Endothelial cell of umbilical vein (primary cell): ENCODE measurements at regions not wholly inside any gene's neighbourhood (a gene's known extent, or its start where the extent isn't known, plus 50 kb on each side); places are given as distances from the start of the nearest gene placed in this dataset.

Experiments
- BruUV-seq: library from RNA; stranded (reverse); fragments of 400-500 nt; replicated peaks from 2 replicates; lab custom pipeline; 2021; lab: Mats Ljungman, UMichigan
- CTCF ChIA-PET: fragments of 300-600, 350-600 bp; sonication (Branson Sonifier 250); formaldehyde crosslinking; loops from one replicate; lab custom pipeline; 2021; ENCODE audit warnings: antibody characterized with exemption, inconsistent platforms; lab: Charles Lee
- POLR2A ChIA-PET: fragments of 300-600, 350-600 bp; sonication (Branson Sonifier 250); formaldehyde crosslinking; loops from one replicate; lab custom pipeline; 2021; ENCODE audit warnings: antibody characterized with exemption, inconsistent platforms; lab: Charles Lee
- DNase-seq: peaks from one replicate; pipeline ENCODE4 v3.0.0-alpha.2; 2011; ENCODE audit warnings: low read depth, low spot score
- FAIRE-seq: peaks from 2 replicates; lab custom pipeline; 2011; peaks lifted over from hg19 to GRCh38; lab: Jason Lieb, UNC
- H2AFZ ChIP-seq: 2 replicates; pipeline ENCODE4 v1.6.0; 2012; ENCODE audit warnings: low read depth, low read length, control low read depth, inconsistent platforms
- H3K27ac ChIP-seq: 2 replicates; pipeline ENCODE4 v1.5.1; 2011; ENCODE audit warnings: low read depth, mild to moderate bottlenecking, control low read depth, low read length, moderate library complexity; ENCODE audit not compliant: insufficient read depth
- H3K27me3 ChIP-seq, 2 experiments: 2 replicates each; pipeline versions ENCODE4 v1.6.0 to v1.6.1; 2011; ENCODE audit warnings: low read length in 2 of 2, mixed read lengths in 1 of 2; ENCODE audit not compliant: control insufficient read depth in 2 of 2, insufficient read depth in 2 of 2
- H3K36me3 ChIP-seq, 2 experiments: 2 replicates in 1 of 2; 3 replicates in 1 of 2; pipeline ENCODE4 v1.5.1; 2011; ENCODE audit warnings: low read length in 2 of 2, mild to moderate bottlenecking in 1 of 2, moderate library complexity in 1 of 2; ENCODE audit not compliant: control insufficient read depth in 2 of 2, insufficient read depth in 2 of 2; ENCODE audit errors: extremely low read depth in 1 of 2
- H3K4me1 ChIP-seq: 3 replicates; pipeline ENCODE4 v1.5.1; 2011; ENCODE audit warnings: mild to moderate bottlenecking, low read length; ENCODE audit not compliant: control insufficient read depth, insufficient read depth; ENCODE audit errors: extremely low read depth
- H3K4me2 ChIP-seq: 2 replicates; pipeline ENCODE4 v1.6.1; 2011; ENCODE audit warnings: low read length, control low read depth, mixed read lengths; ENCODE audit not compliant: insufficient read depth
- H3K4me3 ChIP-seq, 3 experiments: fragments of 200-600 bp in 1 of 3; sonication (generic), shearing (Covaris generic) in 1 of 3; replicated peaks in 1 of 3; 2 replicates each; pipeline ENCODE4 v1.5.1; 2011 to 2016; ENCODE audit warnings: control low read depth in 3 of 3, low read length in 3 of 3, mild to moderate bottlenecking in 2 of 3, inconsistent platforms in 1 of 3, low read depth in 1 of 3, moderate library complexity in 1 of 3; ENCODE audit not compliant: insufficient read depth in 1 of 3
- H3K79me2 ChIP-seq: 2 replicates; pipeline ENCODE4 v1.6.0; 2012; ENCODE audit warnings: low read length, inconsistent platforms; ENCODE audit not compliant: control insufficient read depth, insufficient read depth
- H3K9ac ChIP-seq: replicated peaks from 2 replicates; pipeline ENCODE3; 2011; ENCODE audit warnings: low read length, control low read depth; ENCODE audit not compliant: insufficient read depth; ENCODE audit errors: extremely low read depth
- H3K9me1 ChIP-seq: replicated peaks from 3 replicates; pipeline ENCODE4 v1.6.0; 2011; ENCODE audit warnings: mild to moderate bottlenecking, low read length; ENCODE audit not compliant: control insufficient read depth, insufficient read depth; ENCODE audit errors: extremely low read depth
- H3K9me3 ChIP-seq: replicated peaks from 2 replicates; pipeline ENCODE4 v1.5.1; 2012; ENCODE audit warnings: low read length, inconsistent platforms; ENCODE audit not compliant: control insufficient read depth, insufficient read depth
- H4K20me1 ChIP-seq: replicated peaks from 2 replicates; pipeline ENCODE3; 2011; ENCODE audit warnings: mild to moderate bottlenecking, low read length; ENCODE audit not compliant: control insufficient read depth, insufficient read depth; ENCODE audit errors: extremely low read depth
- EZH2 ChIP-seq: IDR thresholded peaks from 2 replicates; pipeline ENCODE4 v1.6.1; 2012; ENCODE audit warnings: borderline replicate concordance, low read depth, mild to moderate bottlenecking, moderate library complexity, low read length, inconsistent platforms; ENCODE audit not compliant: severe bottlenecking
- FOS ChIP-seq: IDR thresholded peaks from 2 replicates; pipeline ENCODE4 v1.6.1; 2011; ENCODE audit warnings: mild to moderate bottlenecking, low read length, moderate library complexity, borderline replicate concordance; ENCODE audit not compliant: insufficient read depth
- GATA2 ChIP-seq: IDR thresholded peaks from 2 replicates; pipeline ENCODE4 v1.7.0; 2011; ENCODE audit warnings: low read depth, mild to moderate bottlenecking, moderate library complexity, mixed read lengths, low read length; ENCODE audit not compliant: insufficient read length, insufficient read depth
- JUN ChIP-seq: IDR thresholded peaks from 2 replicates; pipeline ENCODE4 v1.6.1; 2011; ENCODE audit warnings: borderline replicate concordance, low read depth; ENCODE audit not compliant: insufficient read length, insufficient read depth
- MYC ChIP-seq: IDR thresholded peaks from one replicate; pipeline ENCODE4 v1.6.1; 2011; ENCODE audit warnings: mild to moderate bottlenecking, low read depth, low read length
- POLR2A ChIP-seq: IDR thresholded peaks from 2 replicates; pipeline ENCODE4 v1.6.1; 2012; ENCODE audit warnings: low read depth, mild to moderate bottlenecking, control low read depth, low read length
- POLR2AphosphoS5 ChIP-seq: IDR thresholded peaks from 2 replicates; pipeline ENCODE4 v1.6.1; 2012; ENCODE audit warnings: low read depth, mild to moderate bottlenecking, control low read depth, low read length, moderate library complexity; ENCODE audit not compliant: insufficient read depth
- dilution Hi-C: fragments of 300-500 bp; cut with MboI; formaldehyde crosslinking; loops from one replicate; pipeline ENCODE4 v1.15.0; 2019; ENCODE audit warnings: low sequenced_read_pairs; ENCODE audit not compliant: extremely low pct_ligation_motif_present
- intact Hi-C: fragments of 100-400 bp; cut with micrococcal nuclease; formaldehyde crosslinking; loops from one replicate; pipeline ENCODE4 v1.10.0; 2022
- TF ChIP-seq, protein P1 (sequence below): IDR thresholded peaks from 2 replicates; pipeline ENCODE4 v1.6.1; 2011; ENCODE audit not compliant: insufficient read depth, insufficient read length
- TF ChIP-seq, protein P2 (sequence below), 2 donors: IDR thresholded peaks; 1 replicate in 1 of 2; 2 replicates in 1 of 2; pipeline ENCODE4 v1.5.1; 2011; ENCODE audit warnings: low read length in 2 of 2, mild to moderate bottlenecking in 2 of 2, moderate library complexity in 2 of 2, control low read depth in 1 of 2, inconsistent platforms in 1 of 2, low read depth in 1 of 2; ENCODE audit not compliant: insufficient read depth in 1 of 2; ENCODE audit errors: extremely low read depth in 1 of 2

DNA sequence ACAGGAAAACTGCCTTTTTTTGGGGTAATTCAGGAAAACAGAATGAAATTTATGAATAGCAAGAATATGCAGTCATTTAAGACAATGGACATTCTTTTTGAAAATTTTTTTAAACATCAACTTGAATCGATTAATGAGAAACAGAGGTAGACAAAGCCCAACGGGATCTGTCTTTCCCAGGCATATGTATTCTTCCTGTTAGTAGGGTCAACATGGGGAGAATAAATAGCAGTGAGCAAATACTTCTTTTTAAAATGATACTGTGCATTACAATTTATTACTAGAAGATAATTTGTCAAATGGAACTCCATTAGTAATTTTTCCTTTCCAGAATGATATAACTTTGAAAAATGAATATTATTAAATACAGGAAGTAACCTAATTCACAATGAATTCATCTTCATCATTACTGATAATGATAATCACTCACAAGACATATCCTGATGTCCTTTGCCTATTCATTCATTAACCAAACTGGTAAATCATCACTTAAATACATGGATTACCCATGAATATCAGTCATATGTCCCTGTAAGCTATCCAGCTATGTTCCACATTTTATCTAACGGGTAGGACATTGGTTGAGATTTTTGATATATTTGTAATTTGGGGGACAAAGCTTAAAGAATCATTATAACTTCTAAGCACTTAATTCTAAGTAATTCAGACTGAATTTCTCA lies 209.2 kb upstream of the CDIN1 start:
- FAIRE-seq = no peak
- BruUV-seq = no TSS peak
- peak; percentile 16 for DNase-seq
- no peak overlapping the region for H3K9ac ChIP-seq
- peak overlapping the region; percentile 64 for H3K27ac ChIP-seq
- dilution Hi-C loops = no loop called here
- H2AFZ ChIP-seq = no peak overlapping the region
- no peaks in the 10 kb centered on the region for H3K9me1 ChIP-seq
- POLR2A ChIA-PET = no interaction called here
- H3K36me3 ChIP-seq = no peaks in the 10 kb centered on the region
- no peak overlapping the region for H3K4me3 ChIP-seq
- peaks cover 28% of the 10 kb centered on the region for H3K4me1 ChIP-seq
- no peaks in the 10 kb centered on the region for H4K20me1 ChIP-seq
- intact Hi-C loops = loop anchor here (2.0 kb wide), 2 partner anchors 59 to 363 kb away; no protein-coding TSS in a partner anchor
- H3K4me2 ChIP-seq = peak overlapping the region; percentile 34
- TF ChIP-seq FOS (no peak), JUN (no peak), GATA2 (no peak)
- TF ChIP-seq, protein P1, sequence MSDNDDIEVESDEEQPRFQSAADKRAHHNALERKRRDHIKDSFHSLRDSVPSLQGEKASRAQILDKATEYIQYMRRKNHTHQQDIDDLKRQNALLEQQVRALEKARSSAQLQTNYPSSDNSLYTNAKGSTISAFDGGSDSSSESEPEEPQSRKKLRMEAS = no peak
- no peaks in the 10 kb centered on the region for H3K79me2 ChIP-seq
- no peaks in the 10 kb centered on the region for H3K9me3 ChIP-seq
- CTCF ChIA-PET = interaction anchor here (1.9 kb wide), 1 partner anchor 13 kb away, joined by 5 read pairs; no protein-coding TSS in a partner anchor
- no peaks in the 10 kb centered on the region for H3K27me3 ChIP-seq

DNA sequence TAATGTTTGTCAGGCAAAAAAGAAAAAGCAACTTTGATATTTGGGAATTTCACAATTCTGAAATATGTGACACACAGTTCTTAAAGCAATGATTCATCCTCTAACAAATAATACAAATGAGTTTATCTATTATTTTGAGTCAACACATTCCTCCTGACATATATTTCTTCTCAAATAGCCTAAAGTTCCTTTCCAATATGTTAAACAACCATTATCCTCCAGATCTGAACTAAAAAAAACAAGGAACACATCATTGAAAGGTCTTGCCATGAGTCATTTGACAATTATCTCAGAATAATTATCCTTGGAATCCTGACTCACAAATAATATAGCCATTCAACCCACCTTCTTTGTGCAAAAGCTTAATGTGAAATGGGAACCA lies 208.7 kb upstream of the CDIN1 start:
- Histone ChIP-seq H3K36me3 (no peaks in the 10 kb centered on the region), H3K9ac (no peak overlapping the region), H3K4me2 (peak overlapping the region; percentile 34), H3K4me1 (peaks cover 28% of the 10 kb centered on the region), H2AFZ (no peak overlapping the region), H3K27ac (peak overlapping the region; percentile 64), H3K27me3 (no peaks in the 10 kb centered on the region), H4K20me1 (no peaks in the 10 kb centered on the region), H3K79me2 (no peaks in the 10 kb centered on the region), H3K9me3 (no peaks in the 10 kb centered on the region), H3K4me3 (no peak overlapping the region), H3K9me1 (no peaks in the 10 kb centered on the region)
- DNase-seq (peak; percentile 57), FAIRE-seq (peak; percentile 76)
- ChIA-PET POLR2A (no interaction called here), CTCF (interaction anchor here (1.9 kb wide), 1 partner anchor 13 kb away, joined by 5 read pairs; no protein-coding TSS in a partner anchor)
- no TSS peak for BruUV-seq
- dilution Hi-C loops (no loop called here), intact Hi-C loops (loop anchor here (2.0 kb wide), 2 partner anchors 58 to 364 kb away; no protein-coding TSS in a partner anchor)
- TF ChIP-seq, protein P1 = no peak
- TF ChIP-seq, protein P2, sequence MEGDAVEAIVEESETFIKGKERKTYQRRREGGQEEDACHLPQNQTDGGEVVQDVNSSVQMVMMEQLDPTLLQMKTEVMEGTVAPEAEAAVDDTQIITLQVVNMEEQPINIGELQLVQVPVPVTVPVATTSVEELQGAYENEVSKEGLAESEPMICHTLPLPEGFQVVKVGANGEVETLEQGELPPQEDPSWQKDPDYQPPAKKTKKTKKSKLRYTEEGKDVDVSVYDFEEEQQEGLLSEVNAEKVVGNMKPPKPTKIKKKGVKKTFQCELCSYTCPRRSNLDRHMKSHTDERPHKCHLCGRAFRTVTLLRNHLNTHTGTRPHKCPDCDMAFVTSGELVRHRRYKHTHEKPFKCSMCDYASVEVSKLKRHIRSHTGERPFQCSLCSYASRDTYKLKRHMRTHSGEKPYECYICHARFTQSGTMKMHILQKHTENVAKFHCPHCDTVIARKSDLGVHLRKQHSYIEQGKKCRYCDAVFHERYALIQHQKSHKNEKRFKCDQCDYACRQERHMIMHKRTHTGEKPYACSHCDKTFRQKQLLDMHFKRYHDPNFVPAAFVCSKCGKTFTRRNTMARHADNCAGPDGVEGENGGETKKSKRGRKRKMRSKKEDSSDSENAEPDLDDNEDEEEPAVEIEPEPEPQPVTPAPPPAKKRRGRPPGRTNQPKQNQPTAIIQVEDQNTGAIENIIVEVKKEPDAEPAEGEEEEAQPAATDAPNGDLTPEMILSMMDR (IDR thresholded peaks at IDR 0.05; ENCODE audit: extremely low read depth in 1 of 2, insufficient read depth in 1 of 2, low read depth in 1 of 2, low read length in 2 of 2) = no peak
- TF ChIP-seq POLR2A = no peak
- TF ChIP-seq JUN = peak; percentile 63
- peak; percentile 82 for TF ChIP-seq GATA2
- TF ChIP-seq EZH2 = no peak
- TF ChIP-seq FOS = peak; percentile 88
- TF ChIP-seq MYC = no peak
- TF ChIP-seq POLR2AphosphoS5 = no peak
